GM12878 (cell line): ENCODE measurements at regions not wholly inside any gene's neighbourhood (a gene's known extent, or its start where the extent isn't known, plus 50 kb on each side); places are given as distances from the start of the nearest gene placed in this dataset.
A peak's percentile ranks its signal among the peaks of the same experiment; 100 is the strongest.

Source experiments
- ATAC-seq: fragments of 200-7000 bp; cut with Tn5 transposase; 3 replicates; pipeline ENCODE4 v1.9.1; 2020; ENCODE audit warnings: mild to moderate bottlenecking, moderate library complexity
- BruUV-seq: library from RNA; stranded (reverse); fragments of 400-500 nt; replicated peaks from 2 replicates; lab custom pipeline; 2021; lab: Mats Ljungman, UMichigan
- CTCF ChIA-PET: fragments of 300-600 bp; sonication (Branson Sonifier 250); formaldehyde crosslinking; extraction: SDS; loops from one replicate; lab custom pipeline; 2021; ENCODE audit warnings: inconsistent platforms; lab: Yijun Ruan, JAX
- POLR2A ChIA-PET: fragments of 350-600 bp; formaldehyde crosslinking; extraction: SDS; loops from one replicate; lab custom pipeline; 2021; ENCODE audit warnings: inconsistent platforms; lab: Charles Lee
- RAD21 ChIA-PET: fragments of 300-600 bp; sonication (Branson Sonifier 250); formaldehyde crosslinking; loops from one replicate; lab custom pipeline; 2023; ENCODE audit warnings: antibody characterized with exemption; ENCODE audit not compliant: unreplicated experiment; lab: Charles Lee
- SMC1A ChIA-PET: fragments of 300-600 bp; sonication (Branson Sonifier 250); formaldehyde crosslinking; loops from one replicate; lab custom pipeline; 2023; ENCODE audit not compliant: unreplicated experiment, uncharacterized antibody; lab: Charles Lee
- DNase-seq: peaks from one replicate; pipeline ENCODE4 v3.0.0-alpha.2; 2011; ENCODE audit warnings: low read depth, low spot score
- FAIRE-seq: peaks from 3 replicates; lab custom pipeline; 2011; peaks lifted over from hg19 to GRCh38; lab: Jason Lieb, UNC
- H2AFZ ChIP-seq: 2 replicates; pipeline ENCODE4 v1.6.0; 2011; ENCODE audit warnings: low read depth, low read length, control low read depth; ENCODE audit not compliant: control insufficient read depth
- H3K27ac ChIP-seq: 2 replicates; pipeline ENCODE4 v1.5.1; 2011; ENCODE audit warnings: control low read depth; ENCODE audit not compliant: control insufficient read depth, insufficient read depth
- H3K27me3 ChIP-seq, 2 experiments: replicated peaks in 1 of 2; 2 replicates each; pipeline versions ENCODE4 v1.6.0 to v1.6.1; 2011; ENCODE audit warnings: low read length in 1 of 2; ENCODE audit not compliant: control insufficient read depth in 2 of 2, insufficient read depth in 2 of 2
- H3K36me3 ChIP-seq, 2 experiments: 2 replicates each; pipeline ENCODE4 v1.5.1; 2011; ENCODE audit warnings: low read length in 1 of 2; ENCODE audit not compliant: control insufficient read depth in 2 of 2, insufficient read depth in 2 of 2
- H3K4me1 ChIP-seq: 2 replicates; pipeline ENCODE4 v1.6.1; 2011; ENCODE audit warnings: mild to moderate bottlenecking, low read length, moderate library complexity, mixed read lengths; ENCODE audit not compliant: control insufficient read depth, insufficient read depth
- H3K4me2 ChIP-seq: 2 replicates; pipeline ENCODE4 v1.6.0; 2011; ENCODE audit warnings: control low read depth; ENCODE audit not compliant: control insufficient read depth, insufficient read depth
- H3K4me3 ChIP-seq: fragments of 200-600 bp; sonication (generic); 2 replicates; pipeline ENCODE4 v1.5.1; 2016
- H3K79me2 ChIP-seq: 2 replicates; pipeline ENCODE4 v1.6.0; 2011; ENCODE audit warnings: low read length; ENCODE audit not compliant: control insufficient read depth, insufficient read depth
- H3K9ac ChIP-seq: 2 replicates; pipeline ENCODE4 v1.8.0; 2011; ENCODE audit warnings: low read length, control low read depth, mixed read lengths; ENCODE audit not compliant: control insufficient read depth, insufficient read depth
- H3K9me3 ChIP-seq: replicated peaks from 3 replicates; pipeline ENCODE4 v1.5.1; 2011; ENCODE audit warnings: mild to moderate bottlenecking, low read length; ENCODE audit not compliant: control insufficient read depth, insufficient read depth
- H4K20me1 ChIP-seq: 2 replicates; pipeline ENCODE4 v1.6.0; 2011; ENCODE audit not compliant: control insufficient read depth, insufficient read depth
- CEBPZ ChIP-seq: fragments of 150-350 bp; IDR thresholded peaks from 2 replicates; pipeline ENCODE4 v1.6.1; 2016; ENCODE audit warnings: low read depth, low read length
- EZH2 ChIP-seq: IDR thresholded peaks from 2 replicates; pipeline ENCODE4 v1.6.1; 2012; ENCODE audit warnings: low read depth, mild to moderate bottlenecking, control low read depth, inconsistent platforms, low read length, borderline replicate concordance; ENCODE audit not compliant: control insufficient read depth
- RAD21 ChIP-seq: IDR thresholded peaks from 2 replicates; pipeline ENCODE4 v1.6.1; 2011; ENCODE audit warnings: mild to moderate bottlenecking, low read depth, low read length, moderate library complexity; ENCODE audit not compliant: insufficient read depth
- SMC3 ChIP-seq: IDR thresholded peaks from 2 replicates; pipeline ENCODE4 v1.6.1; 2011; ENCODE audit warnings: low read length, improper control_type of control experiment, borderline replicate concordance
- WGBS: methylation state at CpG from one replicate; pipeline ENCODE4 v1.1.6; 2016; ENCODE audit warnings: low lambda C conversion rate; ENCODE audit not compliant: insufficient replicate concordance, insufficient coverage; ENCODE audit errors: missing lambda C conversion rate; 5-methylcytosine and 5-hydroxymethylcytosine counted together
- in situ Hi-C: fragments of 300-500 bp; cut with MboI; formaldehyde crosslinking; loops from 9 replicates; pipeline ENCODE4 v1.14.3; 2018; ENCODE audit warnings: mixed read lengths
- intact Hi-C: fragments of 100-400 bp; cut with micrococcal nuclease; formaldehyde crosslinking; loops from one replicate; pipeline ENCODE4 v1.14.2; 2022; ENCODE audit not compliant: unreplicated experiment
- TF ChIP-seq, protein P1 (sequence below), 3 experiments: IDR thresholded peaks in 2 of 3; conservative IDR thresholded peaks in 1 of 3; 2 replicates each; pipeline ENCODE4 v1.5.1; 2011; ENCODE audit warnings: low read depth in 3 of 3, low read length in 3 of 3, mild to moderate bottlenecking in 3 of 3, control low read depth in 2 of 3, moderate library complexity in 2 of 3, inconsistent platforms in 1 of 3, mixed read lengths in 1 of 3; ENCODE audit not compliant: control insufficient read depth in 2 of 3, insufficient read depth in 1 of 3; ENCODE audit errors: extremely low read depth in 1 of 3

DNA sequence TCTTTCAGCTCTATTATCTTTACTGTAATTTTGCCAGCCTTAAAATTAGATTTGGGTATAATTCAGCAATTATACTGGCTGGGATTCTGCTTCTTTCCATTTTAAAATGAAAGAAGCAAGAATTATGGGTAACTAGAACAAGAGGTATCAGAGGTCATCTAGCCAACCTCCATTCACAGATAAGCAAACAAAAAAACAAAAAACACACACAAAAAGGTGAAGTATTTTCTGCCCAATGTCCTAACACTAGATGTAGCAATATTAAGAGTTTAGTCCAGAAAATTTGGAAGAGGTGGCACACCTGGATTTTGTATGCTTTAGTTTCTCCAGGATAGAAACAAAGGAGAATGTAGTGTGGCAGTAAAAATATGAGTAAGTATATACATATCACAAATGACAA, 68.1 kb upstream of the ANXA1 start (continued):
- no peak for TF ChIP-seq EZH2

DNA sequence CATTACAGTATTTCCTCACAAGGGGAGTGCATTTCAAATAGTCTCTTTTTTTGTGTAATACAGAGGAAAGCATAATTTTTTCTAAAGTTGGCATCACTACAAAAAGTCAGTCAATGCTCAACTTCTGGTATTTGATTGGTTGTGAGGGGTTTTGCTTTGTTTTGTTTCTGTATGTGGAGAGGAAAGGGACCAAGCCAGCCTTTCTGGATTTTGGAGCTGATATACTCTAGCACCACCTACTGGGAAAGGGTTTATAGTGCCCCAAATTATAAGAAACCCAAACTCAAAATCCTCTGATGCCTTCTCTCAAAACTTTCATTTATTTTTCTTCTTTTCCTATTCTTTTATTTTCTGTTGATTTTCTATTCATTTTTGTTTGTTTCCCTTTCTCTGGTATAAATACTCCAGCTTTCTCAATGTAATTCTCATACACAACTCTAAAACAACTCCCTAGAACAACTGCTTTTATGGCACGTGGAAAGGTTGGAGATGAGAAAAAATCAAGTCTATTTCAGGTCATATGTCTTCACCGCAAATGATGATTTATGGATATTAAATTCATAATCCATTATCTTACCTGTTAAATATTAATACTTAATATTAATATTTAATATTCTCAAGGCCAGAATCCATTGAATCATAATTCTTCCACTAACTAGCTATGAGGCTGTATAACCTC, 69.5 kb upstream of the ANXA1 start:
- ChIA-PET CTCF (interaction anchor here (0.8 to 2.8 kb wide), 11 partner anchors 9 to 801 kb away, joined by 3 to 11 read pairs (median 4); no protein-coding TSS in a partner anchor), POLR2A (no interaction called here), SMC1A (interaction anchor here (0.5 to 3.3 kb wide), 6 partner anchors 25 to 1875 kb away, joined by 3 to 16 read pairs (median 4); no protein-coding TSS in a partner anchor), RAD21 (interaction anchor here (1.3 to 2.6 kb wide), 2 partner anchors 11 to 224 kb away, joined by 3 to 10 read pairs; no protein-coding TSS in a partner anchor)
- H3K9ac ChIP-seq: no peak overlapping the region
- no TSS peak for BruUV-seq
- in situ Hi-C loops (no loop called here), intact Hi-C loops (loop anchor here (1.0 to 10.0 kb wide), 3 partner anchors 211 to 1047 kb away; no protein-coding TSS in a partner anchor)
- DNase-seq (no peak), FAIRE-seq (no peak), ATAC-seq (peak; percentile 69)
- no peaks in the 10 kb centered on the region for H4K20me1 ChIP-seq
- H3K36me3 ChIP-seq: no peaks in the 10 kb centered on the region
- no peaks in the 10 kb centered on the region for H3K79me2 ChIP-seq
- no peaks in the 10 kb centered on the region for H3K4me1 ChIP-seq
- H2AFZ ChIP-seq: no peak overlapping the region
- 37% methylated on average over 2 of the region's 2 CpGs for WGBS
- no peaks in the 10 kb centered on the region for H3K9me3 ChIP-seq
- no peaks in the 10 kb centered on the region for H3K27me3 ChIP-seq
- H3K4me2 ChIP-seq: no peak overlapping the region
- H3K27ac ChIP-seq: no peak overlapping the region
- TF ChIP-seq, protein P1, sequence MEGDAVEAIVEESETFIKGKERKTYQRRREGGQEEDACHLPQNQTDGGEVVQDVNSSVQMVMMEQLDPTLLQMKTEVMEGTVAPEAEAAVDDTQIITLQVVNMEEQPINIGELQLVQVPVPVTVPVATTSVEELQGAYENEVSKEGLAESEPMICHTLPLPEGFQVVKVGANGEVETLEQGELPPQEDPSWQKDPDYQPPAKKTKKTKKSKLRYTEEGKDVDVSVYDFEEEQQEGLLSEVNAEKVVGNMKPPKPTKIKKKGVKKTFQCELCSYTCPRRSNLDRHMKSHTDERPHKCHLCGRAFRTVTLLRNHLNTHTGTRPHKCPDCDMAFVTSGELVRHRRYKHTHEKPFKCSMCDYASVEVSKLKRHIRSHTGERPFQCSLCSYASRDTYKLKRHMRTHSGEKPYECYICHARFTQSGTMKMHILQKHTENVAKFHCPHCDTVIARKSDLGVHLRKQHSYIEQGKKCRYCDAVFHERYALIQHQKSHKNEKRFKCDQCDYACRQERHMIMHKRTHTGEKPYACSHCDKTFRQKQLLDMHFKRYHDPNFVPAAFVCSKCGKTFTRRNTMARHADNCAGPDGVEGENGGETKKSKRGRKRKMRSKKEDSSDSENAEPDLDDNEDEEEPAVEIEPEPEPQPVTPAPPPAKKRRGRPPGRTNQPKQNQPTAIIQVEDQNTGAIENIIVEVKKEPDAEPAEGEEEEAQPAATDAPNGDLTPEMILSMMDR (IDR thresholded peaks at IDR 0.05 in 2 of 3, conservative IDR thresholded peaks at IDR 0.05 in 1 of 3; ENCODE audit: control insufficient read depth in 2 of 3, extremely low read depth in 1 of 3, insufficient read depth in 1 of 3, low read depth in 3 of 3, low read length in 3 of 3): peak; percentile 64 to 76 (median 67)
- TF ChIP-seq CEBPZ: no peak
- TF ChIP-seq RAD21: peak; percentile 75
- peak; percentile 58; the same call in 1 of the 2 replicates for TF ChIP-seq SMC3
- no peak overlapping the region for H3K4me3 ChIP-seq
